MCF 10A (cell line): ENCODE measurements at regions not wholly inside any gene's neighbourhood (a gene's known extent, or its start where the extent isn't known, plus 50 kb on each side); places are given as distances from the start of the nearest gene placed in this dataset.

Source experiments
- BruUV-seq: library from RNA; stranded (reverse); fragments of 400-500 nt; replicated peaks from 2 replicates; lab custom pipeline; 2021; lab: Mats Ljungman, UMichigan
- CTCF ChIA-PET: fragments of 300-600 bp; sonication (Branson Sonifier 250); formaldehyde crosslinking; extraction: SDS; loops from one replicate; lab custom pipeline; 2021; ENCODE audit warnings: antibody characterized with exemption, inconsistent platforms; lab: Yijun Ruan, JAX
- POLR2A ChIA-PET: fragments of 300-600, 350-650 bp; sonication (Branson Sonifier 250); formaldehyde crosslinking; extraction: SDS; loops from one replicate; lab custom pipeline; 2020; ENCODE audit warnings: antibody characterized with exemption, inconsistent platforms; lab: Yijun Ruan, JAX
- DNase-seq: peaks from one replicate; pipeline ENCODE4 v3.0.0-alpha.2; 2018; ENCODE audit not compliant: unreplicated experiment
- H3K27ac Mint-ChIP-seq: one replicate; pipeline ENCODE4 v1.8.0; 2022; ENCODE audit warnings: mild to moderate bottlenecking, low read depth, mixed read lengths; ENCODE audit not compliant: unreplicated experiment
- H3K27me3 Mint-ChIP-seq: one replicate; pipeline ENCODE4 v1.8.0; 2022; ENCODE audit warnings: mixed read lengths; ENCODE audit not compliant: insufficient read depth, unreplicated experiment
- H3K36me3 Mint-ChIP-seq: one replicate; pipeline ENCODE4 v1.8.0; 2022; ENCODE audit warnings: mild to moderate bottlenecking, moderate library complexity, mixed read lengths; ENCODE audit not compliant: insufficient read depth, unreplicated experiment
- H3K4me1 Mint-ChIP-seq: one replicate; pipeline ENCODE4 v1.8.0; 2022; ENCODE audit warnings: mixed read lengths; ENCODE audit not compliant: insufficient read depth, unreplicated experiment
- H3K4me3 Mint-ChIP-seq: one replicate; pipeline ENCODE4 v1.8.0; 2022; ENCODE audit warnings: mild to moderate bottlenecking, moderate library complexity, mixed read lengths; ENCODE audit not compliant: unreplicated experiment
- H3K9me3 Mint-ChIP-seq: one replicate; pipeline ENCODE4 v1.8.0; 2022; ENCODE audit warnings: mixed read lengths; ENCODE audit not compliant: unreplicated experiment
- intact Hi-C: fragments of 100-400 bp; cut with micrococcal nuclease; formaldehyde crosslinking; loops from 2 replicates; pipeline ENCODE4 v1.14.1; 2022
- TF ChIP-seq, protein P1 (sequence below): fragments of 200-600 bp; IDR thresholded peaks from one replicate; pipeline ENCODE4 v1.8.0; 2022; ENCODE audit warnings: antibody characterized with exemption, mild to moderate bottlenecking; ENCODE audit not compliant: unreplicated experiment

DNA sequence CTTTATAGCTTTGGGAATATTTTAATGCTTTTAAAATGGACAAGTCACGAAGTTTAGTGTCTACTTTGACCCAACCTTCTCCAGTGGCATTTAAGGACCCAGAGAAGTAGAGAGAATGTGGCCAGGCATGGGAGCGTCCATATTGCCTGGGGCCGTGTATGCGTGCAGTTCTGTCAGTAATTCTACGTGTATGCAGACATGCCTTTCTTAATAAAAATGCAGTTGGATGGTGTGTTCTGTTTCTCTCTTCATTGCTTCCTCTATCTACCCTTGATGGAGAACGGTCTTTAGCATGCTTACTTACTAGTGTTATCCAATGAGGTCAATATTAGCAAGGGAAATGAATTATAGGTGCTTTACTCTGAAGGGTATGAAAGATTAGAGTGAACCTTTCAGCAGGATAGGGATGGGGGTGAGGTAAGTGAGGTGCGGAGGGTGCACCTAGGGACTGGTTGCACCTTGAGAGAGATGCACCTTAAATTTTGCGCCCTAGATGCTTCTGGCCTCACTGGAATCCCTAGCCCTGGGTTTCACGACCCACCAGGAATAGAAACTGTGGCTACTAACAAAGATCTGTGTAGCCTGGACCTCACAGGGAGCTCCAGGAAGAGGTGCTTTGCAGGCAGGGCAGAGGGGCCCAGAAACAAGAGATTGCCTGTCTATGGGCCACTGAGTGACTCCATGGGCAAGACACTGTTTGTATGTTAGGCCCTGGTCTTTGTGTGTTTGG is 194.3 kb downstream of the MYCN start:
- no TSS peak for BruUV-seq
- ChIA-PET POLR2A (interaction anchor here (0.7 to 1.4 kb wide), 2 partner anchors 13 to 63 kb away, joined by 3 to 5 read pairs; no protein-coding TSS in a partner anchor), CTCF (interaction anchor here (0.7 kb wide), 1 partner anchor 8 kb away, joined by 3 read pairs; no protein-coding TSS in a partner anchor)
- Mint-ChIP-seq H3K4me3 (no peak overlapping the region), H3K36me3 (no peaks in the 10 kb centered on the region), H3K4me1 (no peaks in the 10 kb centered on the region), H3K9me3 (peaks cover 2% of the 10 kb centered on the region), H3K27me3 (no peaks in the 10 kb centered on the region), H3K27ac (no peak overlapping the region)
- TF ChIP-seq, protein P1, sequence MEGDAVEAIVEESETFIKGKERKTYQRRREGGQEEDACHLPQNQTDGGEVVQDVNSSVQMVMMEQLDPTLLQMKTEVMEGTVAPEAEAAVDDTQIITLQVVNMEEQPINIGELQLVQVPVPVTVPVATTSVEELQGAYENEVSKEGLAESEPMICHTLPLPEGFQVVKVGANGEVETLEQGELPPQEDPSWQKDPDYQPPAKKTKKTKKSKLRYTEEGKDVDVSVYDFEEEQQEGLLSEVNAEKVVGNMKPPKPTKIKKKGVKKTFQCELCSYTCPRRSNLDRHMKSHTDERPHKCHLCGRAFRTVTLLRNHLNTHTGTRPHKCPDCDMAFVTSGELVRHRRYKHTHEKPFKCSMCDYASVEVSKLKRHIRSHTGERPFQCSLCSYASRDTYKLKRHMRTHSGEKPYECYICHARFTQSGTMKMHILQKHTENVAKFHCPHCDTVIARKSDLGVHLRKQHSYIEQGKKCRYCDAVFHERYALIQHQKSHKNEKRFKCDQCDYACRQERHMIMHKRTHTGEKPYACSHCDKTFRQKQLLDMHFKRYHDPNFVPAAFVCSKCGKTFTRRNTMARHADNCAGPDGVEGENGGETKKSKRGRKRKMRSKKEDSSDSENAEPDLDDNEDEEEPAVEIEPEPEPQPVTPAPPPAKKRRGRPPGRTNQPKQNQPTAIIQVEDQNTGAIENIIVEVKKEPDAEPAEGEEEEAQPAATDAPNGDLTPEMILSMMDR, result no peak
- DNase-seq, result no peak
- intact Hi-C loops, result no loop called here

DNA sequence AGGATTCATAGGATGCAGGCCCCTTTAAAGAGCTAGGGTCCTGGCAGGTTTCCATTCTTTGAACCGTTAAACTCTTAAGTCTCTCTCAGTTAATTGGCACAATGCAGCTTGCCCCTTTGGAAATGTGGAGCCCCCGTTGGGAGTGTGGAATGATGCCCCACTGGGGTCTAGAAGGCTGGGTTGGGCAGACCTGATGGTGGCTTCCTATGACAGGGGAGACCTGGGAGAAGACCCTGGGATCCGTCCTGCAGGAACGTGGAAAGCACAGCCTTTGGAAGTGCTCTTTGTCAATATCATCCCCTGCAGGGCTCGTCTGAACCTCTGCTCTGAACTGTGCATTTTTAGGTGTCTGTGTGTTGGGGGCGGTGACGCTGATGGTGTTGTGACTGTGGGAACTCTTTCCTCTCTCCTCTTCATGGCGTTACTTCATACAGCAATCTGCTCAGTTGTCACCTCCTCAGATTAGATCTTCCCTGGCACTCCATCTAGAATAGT is 190.6 kb downstream of the MYCN start:
- intact Hi-C loops, result no loop called here
- POLR2A ChIA-PET, result no interaction called here
- H3K9me3 Mint-ChIP-seq, result peaks cover 7% of the 10 kb centered on the region
- H3K36me3 Mint-ChIP-seq, result no peaks in the 10 kb centered on the region
- CTCF ChIA-PET, result no interaction called here
- H3K27me3 Mint-ChIP-seq, result no peaks in the 10 kb centered on the region
- TF ChIP-seq, protein P1, result no peak
- H3K4me3 Mint-ChIP-seq, result no peak overlapping the region
- no peak overlapping the region for H3K27ac Mint-ChIP-seq
- DNase-seq, result no peak
- peaks cover 9% of the 10 kb centered on the region for H3K4me1 Mint-ChIP-seq
- no TSS peak for BruUV-seq

GRCh38 chr2:16130541-16130880 is 190.2 kb downstream of the MYCN start:
- ChIA-PET POLR2A (no interaction called here), CTCF (no interaction called here)
- no TSS peak for BruUV-seq
- no peak overlapping the region for H3K4me3 Mint-ChIP-seq
- H3K36me3 Mint-ChIP-seq, result no peaks in the 10 kb centered on the region
- DNase-seq, result no peak
- peaks cover 9% of the 10 kb centered on the region for H3K4me1 Mint-ChIP-seq
- intact Hi-C loops, result no loop called here
- H3K9me3 Mint-ChIP-seq, result peaks cover 7% of the 10 kb centered on the region
- H3K27ac Mint-ChIP-seq, result no peak overlapping the region
- H3K27me3 Mint-ChIP-seq, result no peaks in the 10 kb centered on the region
- TF ChIP-seq, protein P1, result no peak

GRCh38 chr2:16129716-16130540 is 189.6 kb downstream of the MYCN start:
- CTCF ChIA-PET, result no interaction called here
- Mint-ChIP-seq H3K27ac (no peak overlapping the region), H3K4me1 (peaks cover 9% of the 10 kb centered on the region), H3K9me3 (peaks cover 7% of the 10 kb centered on the region), H3K36me3 (no peaks in the 10 kb centered on the region), H3K27me3 (no peaks in the 10 kb centered on the region), H3K4me3 (no peak overlapping the region)
- POLR2A ChIA-PET, result no interaction called here
- TF ChIP-seq, protein P1, result no peak
- no peak for DNase-seq
- no TSS peak for BruUV-seq
- intact Hi-C loops, result no loop called here
